Coronary artery (tissue), 2 donors: ENCODE measurements at regions not wholly inside any gene's neighbourhood (a gene's known extent, or its start where the extent isn't known, plus 50 kb on each side); places are given as distances from the start of the nearest gene placed in this dataset.

ENCODE experiments used
- DNase-seq: peaks from one replicate; pipeline ENCODE4 v3.0.0-alpha.2; 2017; ENCODE audit warnings: low spot score
- H3K27ac ChIP-seq, 2 donors: fragments of 200-600 bp; sonication (generic); one replicate each; pipeline ENCODE4 v1.5.1; 2016 to 2019
- H3K4me3 ChIP-seq: fragments of 200-600 bp; sonication (generic); 2 replicates; pipeline ENCODE4 v1.5.1; 2016; ENCODE audit warnings: mild to moderate bottlenecking, moderate library complexity
- TF ChIP-seq, protein P1 (sequence below): fragments of 200-600 bp; sonication (generic); IDR thresholded peaks from one replicate; pipeline ENCODE4 v1.5.1; 2019; ENCODE audit warnings: antibody characterized with exemption

GRCh38 chr7:87007038-87007437, 52.4 kb downstream of the ELAPOR2 start:
- no peak overlapping the region for H3K4me3 ChIP-seq
- DNase-seq: no peak
- TF ChIP-seq, protein P1, sequence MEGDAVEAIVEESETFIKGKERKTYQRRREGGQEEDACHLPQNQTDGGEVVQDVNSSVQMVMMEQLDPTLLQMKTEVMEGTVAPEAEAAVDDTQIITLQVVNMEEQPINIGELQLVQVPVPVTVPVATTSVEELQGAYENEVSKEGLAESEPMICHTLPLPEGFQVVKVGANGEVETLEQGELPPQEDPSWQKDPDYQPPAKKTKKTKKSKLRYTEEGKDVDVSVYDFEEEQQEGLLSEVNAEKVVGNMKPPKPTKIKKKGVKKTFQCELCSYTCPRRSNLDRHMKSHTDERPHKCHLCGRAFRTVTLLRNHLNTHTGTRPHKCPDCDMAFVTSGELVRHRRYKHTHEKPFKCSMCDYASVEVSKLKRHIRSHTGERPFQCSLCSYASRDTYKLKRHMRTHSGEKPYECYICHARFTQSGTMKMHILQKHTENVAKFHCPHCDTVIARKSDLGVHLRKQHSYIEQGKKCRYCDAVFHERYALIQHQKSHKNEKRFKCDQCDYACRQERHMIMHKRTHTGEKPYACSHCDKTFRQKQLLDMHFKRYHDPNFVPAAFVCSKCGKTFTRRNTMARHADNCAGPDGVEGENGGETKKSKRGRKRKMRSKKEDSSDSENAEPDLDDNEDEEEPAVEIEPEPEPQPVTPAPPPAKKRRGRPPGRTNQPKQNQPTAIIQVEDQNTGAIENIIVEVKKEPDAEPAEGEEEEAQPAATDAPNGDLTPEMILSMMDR: no peak
- H3K27ac ChIP-seq: no peak overlapping the region

DNA sequence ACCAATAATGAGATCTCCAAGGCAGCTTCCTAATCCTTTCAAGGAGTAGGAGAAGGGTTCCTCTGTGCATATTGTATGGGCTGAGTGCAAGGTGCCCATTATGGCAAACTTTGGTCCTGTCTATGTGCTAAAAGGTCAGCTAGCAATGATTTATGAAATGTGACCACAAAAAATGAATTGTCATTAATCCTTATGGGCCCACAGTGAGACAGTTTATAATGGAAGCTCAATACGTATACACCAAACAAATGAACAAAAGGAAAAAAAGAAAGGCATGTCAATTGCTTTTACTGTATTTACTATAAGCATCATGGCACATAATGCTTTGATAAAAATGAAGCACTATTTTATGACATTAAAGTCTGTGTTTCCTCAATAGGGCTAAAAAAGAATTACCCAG, 54.5 kb downstream of the ELAPOR2 start:
- DNase-seq: no peak
- TF ChIP-seq, protein P1: no peak
- no peak overlapping the region for H3K4me3 ChIP-seq
- no peak overlapping the region for H3K27ac ChIP-seq

- Histone ChIP-seq H3K4me3 (no peak overlapping the region), H3K27ac (no peak overlapping the region)
- TF ChIP-seq, protein P1: no peak
- no peak for DNase-seq
These were observed 55.3 kb downstream of the ELAPOR2 start for GRCh38 chr7:87003872-87004798.

- H3K4me3 ChIP-seq: no peak overlapping the region
- DNase-seq: no peak
- TF ChIP-seq, protein P1: no peak
- no peak overlapping the region for H3K27ac ChIP-seq
These were observed 58.2 kb downstream of the ELAPOR2 start for GRCh38 chr7:87001214-87001613.

DNA sequence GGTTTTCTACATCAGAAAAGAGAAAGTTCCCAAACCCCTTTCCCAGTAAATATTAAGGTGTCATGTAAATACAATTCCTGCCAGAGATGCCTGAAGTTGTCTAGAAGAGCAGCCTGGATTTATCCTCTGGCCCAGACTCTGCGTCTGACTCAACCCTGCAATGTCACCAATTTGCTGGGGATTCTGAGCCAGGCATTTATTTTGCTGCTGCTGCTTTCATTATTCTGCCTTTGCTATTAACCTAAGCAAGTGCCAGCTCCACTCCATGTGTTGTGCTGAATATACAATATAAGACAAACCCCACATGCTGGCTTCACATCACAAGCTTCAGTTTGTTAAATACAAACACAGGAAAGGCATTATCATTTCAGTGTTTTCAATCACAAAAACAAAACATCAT, 59.1 kb downstream of the ELAPOR2 start:
- TF ChIP-seq, protein P1: no peak
- DNase-seq: no peak
- Histone ChIP-seq H3K4me3 (no peak overlapping the region), H3K27ac (no peak overlapping the region)

DNA sequence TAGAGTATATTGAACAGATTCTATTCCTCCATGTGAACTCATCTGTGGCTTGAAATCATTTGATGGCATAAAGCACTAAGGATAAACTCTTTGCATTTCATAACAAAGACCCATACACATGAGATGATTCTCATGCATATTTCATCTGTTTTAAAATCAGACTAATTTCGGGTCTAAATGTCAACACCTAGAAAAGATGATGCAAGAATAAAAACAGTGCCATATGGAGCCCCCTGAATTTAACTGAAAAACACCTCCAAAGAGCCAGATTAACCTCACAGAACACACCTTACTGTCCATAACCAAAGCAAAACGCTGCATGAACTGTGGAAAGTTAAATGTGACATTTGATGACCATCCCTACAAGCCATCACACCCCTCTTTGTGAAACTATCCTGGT, 59.7 kb downstream of the ELAPOR2 start:
- Histone ChIP-seq H3K27ac (no peak overlapping the region), H3K4me3 (no peak overlapping the region)
- TF ChIP-seq, protein P1: no peak
- no peak for DNase-seq

DNA sequence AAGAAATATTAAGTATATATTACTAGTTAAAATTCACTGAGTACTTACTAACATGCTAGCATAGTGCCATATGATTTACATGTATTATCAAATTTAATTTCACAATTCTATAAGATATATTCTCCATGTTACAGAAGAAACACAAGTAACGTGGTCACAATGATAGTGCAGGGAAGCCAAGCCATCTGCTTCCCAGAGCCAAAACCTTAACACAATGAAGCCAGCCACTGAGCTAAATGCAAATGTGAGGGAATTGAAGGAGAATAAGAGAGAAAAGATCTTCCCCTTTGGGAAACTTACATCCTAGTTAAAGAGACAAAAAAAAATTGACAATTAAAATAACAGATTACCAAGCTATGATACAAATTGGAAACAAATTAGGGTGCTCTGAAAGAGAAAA, 63.6 kb downstream of the ELAPOR2 start:
- TF ChIP-seq, protein P1: no peak
- DNase-seq: no peak

More for the DNA sequence above, 63.6 kb downstream of the ELAPOR2 start:
- H3K4me3 ChIP-seq: no peak overlapping the region
- H3K27ac ChIP-seq: no peak overlapping the region
